Fibroblast of skin of back (primary cell): ENCODE measurements at regions not wholly inside any gene's neighbourhood (a gene's known extent, or its start where the extent isn't known, plus 50 kb on each side); places are given as distances from the start of the nearest gene placed in this dataset.

ENCODE experiments used
- DNase-seq: peaks from one replicate; pipeline ENCODE4 v3.0.0-alpha.2; 2013

DNA sequence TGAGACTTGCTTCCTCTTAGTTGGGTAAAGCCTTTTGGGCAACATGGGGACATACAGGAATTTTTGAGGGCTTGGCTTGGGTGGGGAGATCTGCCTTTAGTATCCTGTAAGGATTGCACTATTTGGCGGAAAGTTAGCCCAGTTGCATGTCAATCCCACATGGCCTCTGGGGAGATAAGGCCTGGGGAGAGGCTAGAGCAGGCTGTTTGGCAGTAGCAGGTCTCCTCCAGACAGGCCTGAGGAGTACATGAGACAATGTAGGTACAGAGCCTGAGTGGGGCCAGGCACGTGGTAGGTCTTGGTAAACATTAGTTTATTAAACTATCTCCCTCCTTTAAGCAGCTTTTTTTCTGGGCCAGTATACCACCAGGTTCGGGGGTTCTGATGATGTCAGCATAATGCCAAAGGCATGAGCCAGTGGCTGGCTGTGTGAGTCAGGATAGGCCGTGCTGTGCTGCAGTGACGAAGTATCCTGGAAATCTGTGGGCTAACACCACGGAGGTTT, 147.9 kb downstream of the VEGFA start:
- DNase-seq, result peak; percentile 54

DNA sequence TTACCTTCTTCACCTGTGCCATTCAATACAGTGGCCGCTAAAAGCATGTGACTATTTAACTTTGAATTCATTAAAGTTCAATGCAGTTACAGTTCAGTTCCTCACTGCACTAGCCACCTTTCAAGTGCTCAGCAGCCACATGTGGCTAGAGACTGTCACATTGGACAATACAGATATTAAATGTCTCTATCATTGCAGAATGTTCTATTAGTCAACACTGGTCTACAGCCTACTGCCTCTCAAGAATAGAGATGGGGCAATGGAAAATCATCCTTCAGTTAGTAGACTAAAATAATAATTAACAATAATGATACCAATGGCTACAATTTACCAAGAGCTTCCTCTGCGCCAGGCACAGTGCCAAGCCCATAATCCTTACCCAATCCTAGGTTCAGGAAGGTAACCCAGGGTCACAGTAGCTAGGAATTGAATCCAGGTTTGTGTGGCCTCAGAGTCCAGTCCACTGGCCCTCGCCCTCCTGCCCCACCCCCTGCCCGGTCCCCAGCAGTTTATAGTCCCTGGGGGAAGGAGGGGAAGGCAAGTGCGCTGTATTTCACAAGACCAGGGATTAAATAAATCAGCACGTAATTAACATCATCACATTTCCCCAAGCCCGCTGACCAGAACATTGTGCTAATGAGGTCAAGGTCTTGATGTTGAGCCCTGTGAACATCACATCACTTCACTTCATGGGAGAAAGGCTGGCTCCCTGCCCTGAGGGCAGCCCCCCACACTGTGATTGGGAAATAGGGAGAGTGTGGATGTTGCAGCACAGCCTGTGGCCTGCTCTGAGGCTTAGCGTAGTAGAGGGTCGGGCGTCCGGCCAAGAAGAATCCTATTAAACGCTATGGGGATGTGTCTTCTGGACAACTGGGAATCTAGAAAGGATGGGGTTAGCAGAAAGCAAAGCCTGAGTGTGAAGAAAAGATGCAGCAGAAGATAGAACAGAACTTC, 147.2 kb downstream of the VEGFA start:
- no peak for DNase-seq

DNA sequence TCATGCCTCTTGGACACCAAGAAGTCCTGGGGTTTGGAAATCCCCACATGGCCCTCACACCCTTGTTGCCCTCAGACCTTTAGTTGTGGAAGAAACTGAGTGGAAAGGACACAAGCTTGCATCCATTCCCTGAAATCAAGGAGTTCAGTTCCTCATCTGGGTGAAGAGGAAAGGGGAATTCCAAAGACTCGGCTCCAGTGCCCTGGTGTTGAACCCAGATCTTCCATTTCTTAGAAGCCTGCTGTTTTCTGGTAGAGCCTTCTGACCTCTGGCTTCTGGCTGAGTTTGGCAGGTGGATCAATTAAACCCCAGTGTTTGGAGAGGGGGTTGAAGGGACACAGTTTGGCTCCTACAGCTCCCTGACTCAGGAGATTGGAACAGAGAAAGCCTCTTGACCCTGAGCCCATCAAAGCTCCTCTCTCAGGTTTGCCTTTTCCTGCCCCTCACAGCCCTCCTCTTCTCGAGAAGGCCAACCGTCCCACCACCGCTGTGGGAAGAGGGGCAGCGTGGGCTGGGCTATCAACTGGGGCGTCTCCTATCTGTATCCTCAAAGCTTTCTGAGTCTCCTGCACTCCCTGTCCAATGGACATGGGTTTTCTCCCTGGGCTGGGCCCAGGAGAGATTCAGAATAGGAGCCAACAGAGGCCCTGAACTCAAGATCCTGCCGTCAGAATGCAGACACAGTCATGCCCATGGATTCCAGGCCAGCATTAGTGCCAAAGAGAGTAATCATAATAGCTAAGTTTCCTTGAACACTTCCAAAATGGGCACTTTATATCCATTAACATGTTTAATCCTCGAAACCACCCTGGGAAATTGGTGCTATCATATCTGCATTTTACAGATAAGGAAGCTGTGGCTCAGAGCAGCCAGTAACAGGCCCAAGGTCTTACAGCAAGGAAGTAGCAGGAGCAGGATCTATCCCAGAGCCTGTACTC, 146.2 kb downstream of the VEGFA start:
- no peak for DNase-seq

DNA sequence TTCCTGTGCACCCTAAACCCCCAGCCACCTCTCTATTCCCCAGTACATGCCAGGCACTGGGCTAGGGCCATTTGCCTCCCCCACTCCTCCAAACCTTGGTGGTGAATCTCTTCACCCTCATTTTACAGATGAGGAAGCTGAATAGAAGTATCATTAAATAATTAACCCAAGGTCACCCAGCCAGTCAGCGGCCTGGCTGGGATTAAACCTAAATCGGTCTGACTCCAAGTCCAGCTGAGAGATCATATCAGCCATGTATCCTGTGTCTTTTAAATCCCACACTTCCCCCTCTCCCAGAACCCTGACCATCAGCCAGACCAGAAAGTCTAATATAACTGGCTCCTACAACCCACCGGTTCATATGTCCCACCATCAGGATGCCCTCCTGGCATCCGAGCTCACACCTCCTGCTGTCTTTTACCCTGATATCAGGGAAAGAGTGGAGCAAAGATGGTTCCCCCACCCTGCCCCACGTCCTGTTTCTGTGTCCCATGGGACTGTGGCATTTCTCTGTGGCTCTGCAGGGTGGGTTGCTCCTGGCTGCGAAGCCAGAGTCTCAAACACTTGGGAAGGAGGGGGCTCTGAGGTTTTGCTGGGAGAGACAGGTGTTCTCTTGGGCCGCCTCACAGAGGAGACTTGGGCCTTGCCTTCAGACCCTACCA, 145.3 kb downstream of the VEGFA start:
- DNase-seq, result no peak

DNA sequence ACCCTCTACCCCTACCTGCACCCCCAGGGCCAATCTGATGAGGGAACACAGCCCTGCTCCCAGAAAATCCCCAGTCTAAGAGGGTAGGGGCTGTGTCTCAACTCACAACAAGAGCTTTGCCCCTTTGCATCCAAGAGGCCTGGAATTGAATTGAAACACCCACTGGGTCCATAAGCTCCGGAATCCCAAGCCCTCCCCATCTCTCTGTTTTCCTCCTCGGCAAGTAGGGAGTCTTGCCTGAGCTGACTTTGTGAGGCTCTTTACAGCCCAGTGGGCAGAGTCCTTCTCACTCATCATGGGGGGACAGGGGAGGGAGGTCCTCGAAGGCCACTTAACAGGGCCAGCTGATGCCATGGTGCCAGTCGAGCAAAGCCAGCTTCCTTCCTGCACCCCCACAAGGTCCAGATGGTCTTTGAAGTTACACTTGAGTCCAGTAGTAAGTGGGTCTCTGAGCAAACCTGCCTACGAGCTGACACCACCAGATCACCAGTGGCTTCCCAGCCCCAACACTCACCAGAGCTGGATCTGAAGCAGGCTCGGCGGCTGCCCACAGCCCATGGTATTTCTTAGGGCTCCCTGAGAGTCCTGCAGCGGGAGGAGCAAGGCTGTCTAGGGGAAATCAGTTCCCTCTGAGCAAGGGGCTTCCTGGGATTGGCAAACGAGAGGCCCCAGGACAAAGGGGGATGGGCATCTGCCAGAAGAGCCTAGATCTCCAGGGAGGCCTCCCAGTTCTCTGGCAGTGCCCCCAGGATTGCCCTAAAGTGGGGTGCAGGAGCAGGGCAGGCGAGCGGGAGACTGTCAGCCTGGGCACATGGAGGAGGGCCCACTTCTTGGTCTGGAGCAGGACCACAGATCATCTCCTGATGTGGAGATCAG, 144.5 kb downstream of the VEGFA start:
- no peak for DNase-seq

DNA sequence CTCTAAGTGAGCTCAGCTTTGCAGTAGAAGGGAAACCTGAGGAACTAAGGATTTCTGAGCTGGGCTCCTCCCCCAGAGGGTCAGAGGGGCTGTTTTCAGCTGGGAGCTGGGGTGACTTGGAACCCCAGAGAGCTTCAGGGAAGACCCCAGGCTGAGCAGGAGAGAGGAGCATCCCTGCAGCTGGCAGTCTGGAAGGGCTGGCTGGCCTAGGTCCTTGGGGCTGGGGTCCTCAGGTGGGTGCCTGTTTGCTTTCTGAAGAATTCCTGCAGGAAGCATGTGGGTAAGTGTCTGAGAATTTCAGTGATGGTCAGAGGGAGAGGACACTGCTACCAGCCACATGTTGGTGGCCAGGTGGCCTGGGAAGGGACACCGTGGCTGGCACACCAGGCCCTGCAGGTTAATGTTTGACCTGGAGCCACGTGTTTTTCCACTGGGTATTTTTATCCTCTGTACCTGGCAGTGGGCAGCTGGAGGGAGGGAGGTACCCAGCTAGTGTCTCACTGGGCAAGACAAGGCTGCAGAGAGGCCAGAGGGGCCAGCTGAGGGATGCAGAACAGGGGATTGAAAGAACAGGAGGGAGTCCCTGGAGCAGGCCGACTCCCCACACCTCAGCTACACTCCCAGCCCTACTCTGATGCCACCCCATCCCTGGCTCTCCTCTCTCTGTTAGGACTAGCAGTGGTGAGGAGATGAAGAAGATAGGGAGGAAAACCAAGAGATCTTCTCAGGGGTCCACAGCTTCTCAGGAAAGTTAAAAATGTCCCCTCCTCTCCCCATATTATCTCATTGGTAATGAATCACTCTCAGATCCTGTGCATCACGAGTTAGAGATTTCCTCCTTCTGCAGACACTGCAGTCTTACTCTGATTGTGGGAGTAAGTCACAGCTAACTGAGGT, 143.6 kb downstream of the VEGFA start:
- DNase-seq, result peak; percentile 58

DNA sequence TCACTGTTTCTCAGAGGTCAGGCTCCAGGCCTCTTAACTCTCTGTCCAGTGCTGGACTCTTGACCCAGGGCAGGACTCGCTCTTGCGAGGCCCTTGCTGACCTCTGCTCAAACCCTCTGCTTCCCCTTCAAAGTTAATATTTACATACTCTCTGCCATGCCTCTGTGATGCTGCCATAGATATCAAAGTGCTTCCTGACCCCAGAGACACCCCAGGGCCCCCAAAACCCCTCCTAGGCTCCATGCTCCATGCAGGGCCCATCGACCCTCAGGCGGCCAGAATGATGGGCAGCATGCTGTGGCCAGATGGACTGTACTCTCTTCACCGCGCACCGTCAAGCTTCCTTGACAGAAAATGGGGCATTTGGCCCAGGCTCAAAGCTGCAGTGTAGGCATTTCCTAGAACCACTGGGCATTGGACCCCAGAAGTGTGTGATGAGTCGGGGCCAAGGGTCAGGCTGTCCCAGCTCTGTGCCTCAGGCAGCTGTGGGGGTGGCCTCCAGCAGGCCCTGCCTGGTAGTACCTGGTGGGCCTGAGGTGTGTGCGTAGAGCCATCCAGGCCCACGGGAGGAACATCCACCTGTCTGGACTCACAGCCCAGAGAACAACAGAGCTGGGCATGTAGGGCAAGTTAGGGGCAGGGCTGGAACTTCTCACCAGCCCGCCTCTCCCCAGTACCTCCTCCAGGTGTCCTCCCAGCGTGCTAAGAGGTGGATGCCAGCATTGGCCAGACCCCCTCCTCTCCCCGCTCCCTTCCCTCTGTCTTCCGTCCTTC, 142.8 kb downstream of the VEGFA start:
- DNase-seq, result no peak

DNA sequence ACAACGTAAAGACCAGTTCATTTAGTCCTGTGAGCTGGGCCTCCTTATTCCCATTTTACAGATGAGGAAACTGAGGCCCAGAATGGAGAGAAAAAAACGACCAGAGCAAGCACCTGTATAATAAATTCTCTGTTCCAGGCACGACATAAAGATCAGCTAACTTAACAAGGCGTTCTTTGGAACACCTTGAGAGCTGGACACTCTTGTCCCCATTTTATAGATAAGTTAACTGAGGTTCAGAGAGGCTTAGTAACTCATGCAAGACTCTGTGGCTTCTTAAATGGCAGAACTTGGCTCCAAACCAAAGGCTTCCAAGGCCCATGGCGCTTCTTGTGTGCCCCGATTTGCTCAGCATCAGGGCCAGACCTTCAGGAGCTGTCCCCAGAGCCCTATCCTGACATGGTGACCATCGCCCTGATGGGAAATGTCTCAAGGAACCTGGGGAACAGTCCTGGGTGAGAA, 142.1 kb downstream of the VEGFA start:
- no peak for DNase-seq

DNA sequence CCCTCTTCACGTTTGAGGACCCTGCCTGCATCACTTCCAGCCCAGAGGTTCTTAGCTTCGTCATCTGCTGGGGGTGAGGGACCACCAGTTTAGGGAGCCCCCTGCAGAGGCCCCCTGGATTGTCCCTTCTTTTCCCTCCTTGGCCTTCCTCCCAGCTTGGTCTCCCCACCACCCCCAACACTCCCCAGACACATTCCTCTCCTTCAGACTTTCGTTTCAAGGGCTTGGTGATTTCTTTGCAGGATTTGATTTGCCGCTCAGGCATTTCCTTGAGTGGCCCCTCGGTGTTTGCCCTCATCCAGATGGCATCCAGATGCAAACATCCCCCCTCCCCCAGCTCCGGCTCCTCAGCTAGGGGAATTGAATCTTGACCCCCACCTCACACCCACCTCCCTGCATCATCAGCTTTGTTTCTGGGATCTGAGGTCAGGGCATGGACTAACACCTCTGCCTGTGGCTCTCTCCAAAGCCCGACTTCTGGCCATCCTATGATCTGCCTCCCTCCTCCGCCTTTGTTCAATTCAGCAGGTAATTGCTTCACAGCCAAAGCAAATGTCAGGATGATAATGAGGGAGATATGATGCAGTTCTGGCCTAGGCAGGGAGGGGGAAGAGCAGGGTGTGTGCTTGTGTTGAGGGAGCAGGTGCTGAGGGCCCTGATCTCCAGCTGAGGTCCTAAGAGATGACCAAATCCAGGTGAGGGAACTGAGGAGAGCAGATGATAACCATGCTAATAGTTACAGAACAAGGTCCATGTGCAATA, 141.5 kb downstream of the VEGFA start:
- peak; percentile 78 for DNase-seq

DNA sequence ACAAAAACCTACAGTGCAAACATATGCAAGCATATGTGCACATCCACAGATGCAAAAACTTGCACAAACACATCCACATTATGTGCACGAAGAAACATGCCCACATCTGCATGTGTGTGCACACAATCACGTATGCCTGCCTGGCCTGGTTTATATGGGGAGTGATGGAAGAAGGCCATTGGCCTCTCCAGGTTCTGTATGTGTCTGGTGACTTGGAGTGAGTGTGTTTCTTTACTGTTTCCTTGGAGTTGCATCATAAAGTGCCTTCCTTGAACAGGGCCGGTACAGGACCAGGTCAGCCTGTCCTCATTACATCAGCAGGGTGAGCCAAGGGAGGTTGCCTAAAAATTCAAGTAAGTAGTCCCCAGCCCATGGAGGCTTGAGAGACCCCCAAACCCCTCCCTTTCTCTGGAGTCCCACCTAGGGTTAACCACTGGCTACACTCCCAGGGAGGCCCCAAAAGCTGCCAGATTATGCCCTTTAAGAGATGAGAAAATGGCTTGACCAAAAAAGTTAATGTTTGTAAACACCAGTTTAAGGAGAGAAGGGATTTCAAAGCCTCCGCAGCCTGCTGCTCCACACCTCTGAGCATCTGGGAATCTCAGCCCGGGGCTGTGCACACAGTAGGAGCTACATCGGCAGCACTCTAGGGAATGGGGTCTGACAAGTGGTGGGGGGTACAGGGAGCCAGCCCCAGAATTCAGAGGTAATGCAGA, 140.8 kb downstream of the VEGFA start:
- peak; percentile 88 for DNase-seq

DNA sequence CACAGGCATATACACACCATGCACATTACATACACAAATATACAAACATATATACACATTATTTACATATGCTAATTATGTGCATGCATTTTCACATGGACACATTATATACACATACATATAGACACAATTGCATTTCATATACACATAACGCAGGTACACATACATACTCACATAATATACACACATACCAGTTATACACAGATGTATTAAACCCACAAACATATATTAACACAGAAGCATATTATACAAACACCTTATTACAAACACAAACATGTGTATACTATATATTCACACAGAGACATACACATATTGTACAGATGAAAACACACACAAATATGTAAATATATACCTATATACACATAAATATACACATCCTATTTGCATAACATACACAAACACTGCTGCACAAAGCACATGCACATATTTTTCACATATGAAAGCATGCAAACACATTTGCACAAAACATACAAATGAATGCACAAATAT, 140.2 kb downstream of the VEGFA start:
- DNase-seq, result no peak

DNA sequence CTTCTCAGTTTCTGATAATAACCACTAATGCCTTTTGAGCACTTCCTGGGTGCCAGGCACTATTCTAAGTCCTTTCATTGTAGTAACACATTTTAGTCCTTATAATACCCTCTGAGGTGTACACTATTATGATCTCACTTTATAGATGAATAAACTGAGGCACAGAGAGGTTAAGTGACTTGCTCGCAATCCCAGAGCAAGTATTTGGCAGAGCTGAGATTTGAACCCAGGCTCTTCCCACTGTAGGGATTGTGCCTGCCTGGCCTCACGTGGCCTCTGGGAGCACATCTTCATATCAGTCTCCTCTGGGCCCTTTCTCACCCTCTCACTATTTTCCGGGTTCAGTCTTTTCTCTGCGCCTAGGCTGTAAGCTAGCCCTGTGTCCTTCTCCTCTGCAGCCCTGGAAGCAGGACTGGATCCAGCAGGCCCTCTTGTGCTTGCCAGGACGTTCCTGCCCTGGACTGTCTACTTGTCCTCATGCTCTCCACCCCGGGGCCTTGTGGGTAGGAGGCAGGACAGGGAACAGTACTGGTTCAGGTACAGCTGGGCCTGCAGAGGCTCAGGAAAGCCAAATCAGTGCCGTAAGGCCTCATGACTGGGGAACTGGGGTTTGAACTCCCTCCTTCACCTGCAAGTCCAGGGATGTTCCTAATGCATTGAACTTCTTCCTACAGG, 139.6 kb downstream of the VEGFA start:
- no peak for DNase-seq

DNA sequence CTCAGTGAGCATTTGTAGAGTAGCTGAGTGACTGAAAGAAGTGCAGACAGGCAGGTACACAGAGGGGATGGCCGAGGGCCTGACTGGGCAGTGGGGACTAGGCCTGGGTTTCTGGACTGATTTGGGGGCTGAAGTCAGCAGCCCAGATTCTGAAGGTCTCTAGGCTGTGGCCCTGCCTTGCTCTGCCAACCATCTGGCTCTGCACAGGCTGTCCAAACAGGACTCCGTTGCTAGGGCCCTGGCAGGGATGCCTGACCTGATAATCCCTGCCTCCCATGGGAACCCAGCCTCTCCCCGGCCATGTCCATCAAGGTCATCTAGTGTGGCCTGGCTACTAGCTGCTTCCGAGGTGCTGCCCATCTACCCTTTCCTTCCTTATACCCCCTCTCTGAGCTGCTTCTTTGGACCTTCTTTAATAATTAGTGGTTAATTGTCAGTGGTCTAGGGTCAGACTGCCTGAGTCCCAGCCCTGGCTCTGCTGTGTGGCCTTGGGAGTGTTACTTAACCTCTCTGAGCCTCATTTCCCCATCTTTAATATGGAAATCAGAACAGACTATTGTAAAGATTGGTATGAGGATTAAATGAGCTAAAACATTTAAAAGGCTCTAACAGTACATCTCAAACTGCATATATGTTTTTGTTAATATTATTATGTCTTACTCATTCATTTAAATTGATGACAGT, 137.9 kb downstream of the VEGFA start:
- DNase-seq, result no peak

DNA sequence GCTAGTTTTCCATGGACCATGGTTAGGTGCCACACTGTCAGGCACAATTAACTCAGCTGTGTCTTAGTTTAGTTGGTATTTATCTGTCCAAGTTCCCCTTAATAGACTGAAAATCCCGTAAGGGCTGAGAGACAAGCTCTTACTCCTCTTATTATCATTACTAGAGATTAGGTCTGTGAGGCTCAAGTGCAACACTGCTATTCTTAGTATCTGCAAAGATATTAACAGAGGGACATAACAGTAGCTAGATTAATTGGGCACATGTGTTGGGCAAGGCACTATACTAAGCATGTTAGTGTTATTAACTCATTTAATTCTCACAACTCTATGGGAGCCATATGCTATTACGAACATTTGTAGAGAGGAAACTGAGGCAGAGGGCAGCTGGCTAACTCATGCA, 137.3 kb downstream of the VEGFA start:
- no peak for DNase-seq

DNA sequence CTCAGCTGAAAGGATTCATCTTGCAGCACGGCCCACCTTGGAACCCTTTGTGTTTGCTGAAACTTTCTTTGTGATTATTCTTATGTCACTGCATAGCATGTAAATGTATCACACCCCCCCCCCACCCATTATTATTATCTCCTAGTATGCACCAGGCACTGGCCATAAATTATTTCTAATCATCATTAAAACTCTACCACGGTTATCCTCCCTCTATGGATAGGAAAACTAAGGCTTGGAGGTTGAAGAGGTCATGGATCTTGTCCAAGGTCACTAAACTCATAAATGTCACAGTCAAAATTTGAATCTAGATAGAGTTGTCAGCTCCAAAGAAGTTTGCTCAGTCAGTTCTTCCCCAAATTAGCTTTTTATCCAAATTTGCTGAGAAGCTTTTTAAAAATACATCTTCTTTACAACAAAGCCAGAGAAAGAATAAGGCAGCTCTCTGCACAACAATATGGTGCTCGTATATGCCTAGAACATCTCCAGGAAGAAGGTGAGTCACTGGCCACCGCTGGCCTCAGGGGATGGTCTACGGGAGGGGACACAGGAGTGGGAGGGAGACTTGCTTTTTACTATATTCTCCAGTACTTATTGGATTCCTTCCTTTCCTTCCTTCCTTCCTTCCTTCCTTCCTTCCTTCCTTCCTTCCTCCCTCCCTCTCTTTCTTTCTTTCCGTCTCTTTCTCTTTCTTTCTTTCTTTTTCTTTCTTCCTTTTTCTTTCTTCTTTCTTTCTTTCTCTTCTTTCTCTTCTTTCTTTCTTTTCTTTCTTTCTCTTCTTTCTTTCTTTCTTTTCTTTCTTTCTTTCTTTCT, 134.5 kb downstream of the VEGFA start:
- DNase-seq, result peak; percentile 56
